ENCODE measurements at regions not wholly inside any gene's neighbourhood (a gene's known extent, or its start where the extent isn't known, plus 50 kb on each side); places are given as distances from the start of the nearest gene placed in this dataset.
"Not testable (repeated sequence)": the region's sequence is repeated elsewhere in the genome, so short reads cannot be mapped to it uniquely, and the experiment has no call there.

- CTCF ChIA-PET; H3K4me2 ChIP-seq (ENCODE audit: control insufficient read depth, insufficient read depth); H3K36me3 ChIP-seq (ENCODE audit: control insufficient read depth in 2 of 2, insufficient read depth in 2 of 2, low read length in 1 of 2); intact Hi-C loops (cut with micrococcal nuclease; ENCODE audit: unreplicated experiment); H4K20me1 ChIP-seq (ENCODE audit: control insufficient read depth, insufficient read depth); H3K4me3 ChIP-seq; H3K27me3 ChIP-seq (replicated peaks in 1 of 2; ENCODE audit: control insufficient read depth in 2 of 2, insufficient read depth in 2 of 2, low read length in 1 of 2); H3K9me3 ChIP-seq (replicated peaks; ENCODE audit: control insufficient read depth, insufficient read depth, low read length); in situ Hi-C loops (cut with MboI); RAD21 ChIA-PET (ENCODE audit: unreplicated experiment); FAIRE-seq; H2AFZ ChIP-seq (ENCODE audit: control insufficient read depth, low read depth, low read length); H3K4me1 ChIP-seq (ENCODE audit: control insufficient read depth, insufficient read depth, low read length); H3K79me2 ChIP-seq (ENCODE audit: control insufficient read depth, insufficient read depth, low read length); SMC1A ChIA-PET (ENCODE audit: uncharacterized antibody, unreplicated experiment); H3K27ac ChIP-seq (ENCODE audit: control insufficient read depth, insufficient read depth); ATAC-seq; POLR2A ChIA-PET; H3K9ac ChIP-seq (ENCODE audit: control insufficient read depth, insufficient read depth, low read length); DNase-seq (ENCODE audit: low read depth, low spot score); BruUV-seq (replicated peaks): not testable (repeated sequence)
- 0% methylated on average over 1 of the region's 1 CpG for WGBS (ENCODE audit: insufficient coverage, insufficient replicate concordance, low lambda C conversion rate, missing lambda C conversion rate)
Observed at GRCh38 chr15:21001950-21002349, 135.8 kb upstream of the POTEB2 start.

DNA sequence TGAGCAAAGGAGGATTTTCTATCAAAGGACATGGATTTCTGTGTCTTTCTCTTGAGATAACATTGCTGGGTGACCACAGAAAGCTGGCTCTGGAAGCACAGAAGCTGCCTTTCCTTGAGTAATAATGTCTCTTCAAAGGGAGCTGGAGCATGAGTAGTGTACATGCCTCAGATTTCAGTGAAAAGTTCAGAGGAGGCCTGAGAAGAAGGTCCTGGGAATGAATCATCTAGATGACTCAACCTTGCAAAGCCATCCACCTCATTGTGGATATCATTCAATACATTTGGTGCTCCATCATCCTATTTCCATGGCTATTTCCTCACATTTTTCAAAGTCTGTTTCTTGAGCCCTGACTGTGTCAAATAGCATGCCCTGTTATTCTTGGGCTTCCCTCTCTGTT is 125.6 kb upstream of the POTEB2 start:
- BruUV-seq (replicated peaks); H3K36me3 ChIP-seq (ENCODE audit: control insufficient read depth in 2 of 2, insufficient read depth in 2 of 2, low read length in 1 of 2); POLR2A ChIA-PET; H3K4me1 ChIP-seq (ENCODE audit: control insufficient read depth, insufficient read depth, low read length); H3K4me2 ChIP-seq (ENCODE audit: control insufficient read depth, insufficient read depth); CTCF ChIA-PET; ATAC-seq; H3K9ac ChIP-seq (ENCODE audit: control insufficient read depth, insufficient read depth, low read length); H3K9me3 ChIP-seq (replicated peaks; ENCODE audit: control insufficient read depth, insufficient read depth, low read length); intact Hi-C loops (cut with micrococcal nuclease; ENCODE audit: unreplicated experiment); H3K4me3 ChIP-seq; H4K20me1 ChIP-seq (ENCODE audit: control insufficient read depth, insufficient read depth); RAD21 ChIA-PET (ENCODE audit: unreplicated experiment); FAIRE-seq; H3K27ac ChIP-seq (ENCODE audit: control insufficient read depth, insufficient read depth); H3K79me2 ChIP-seq (ENCODE audit: control insufficient read depth, insufficient read depth, low read length); H3K27me3 ChIP-seq (replicated peaks in 1 of 2; ENCODE audit: control insufficient read depth in 2 of 2, insufficient read depth in 2 of 2, low read length in 1 of 2); H2AFZ ChIP-seq (ENCODE audit: control insufficient read depth, low read depth, low read length); SMC1A ChIA-PET (ENCODE audit: uncharacterized antibody, unreplicated experiment); in situ Hi-C loops (cut with MboI); DNase-seq (ENCODE audit: low read depth, low spot score): not testable (repeated sequence)

GRCh38 chr15:20991253-20991652 is 125.1 kb upstream of the POTEB2 start:
- BruUV-seq (replicated peaks); H3K4me2 ChIP-seq (ENCODE audit: control insufficient read depth, insufficient read depth); H4K20me1 ChIP-seq (ENCODE audit: control insufficient read depth, insufficient read depth); H3K27ac ChIP-seq (ENCODE audit: control insufficient read depth, insufficient read depth); RAD21 ChIA-PET (ENCODE audit: unreplicated experiment); H3K36me3 ChIP-seq (ENCODE audit: control insufficient read depth in 2 of 2, insufficient read depth in 2 of 2, low read length in 1 of 2); SMC1A ChIA-PET (ENCODE audit: uncharacterized antibody, unreplicated experiment); H3K9me3 ChIP-seq (replicated peaks; ENCODE audit: control insufficient read depth, insufficient read depth, low read length); POLR2A ChIA-PET; H3K79me2 ChIP-seq (ENCODE audit: control insufficient read depth, insufficient read depth, low read length); FAIRE-seq; H3K4me1 ChIP-seq (ENCODE audit: control insufficient read depth, insufficient read depth, low read length); ATAC-seq; DNase-seq (ENCODE audit: low read depth, low spot score); H3K4me3 ChIP-seq; CTCF ChIA-PET; in situ Hi-C loops (cut with MboI); H3K9ac ChIP-seq (ENCODE audit: control insufficient read depth, insufficient read depth, low read length); H3K27me3 ChIP-seq (replicated peaks in 1 of 2; ENCODE audit: control insufficient read depth in 2 of 2, insufficient read depth in 2 of 2, low read length in 1 of 2); intact Hi-C loops (cut with micrococcal nuclease; ENCODE audit: unreplicated experiment); H2AFZ ChIP-seq (ENCODE audit: control insufficient read depth, low read depth, low read length): not testable (repeated sequence)
- 80% methylated on average over 1 of the region's 3 CpGs for WGBS (ENCODE audit: insufficient coverage, insufficient replicate concordance, low lambda C conversion rate, missing lambda C conversion rate)

GRCh38 chr15:20986775-20987174 is 120.7 kb upstream of the POTEB2 start:
- WGBS (ENCODE audit: insufficient coverage, insufficient replicate concordance, low lambda C conversion rate, missing lambda C conversion rate): 91% methylated on average over 1 of the region's 5 CpGs
- H3K36me3 ChIP-seq (ENCODE audit: control insufficient read depth in 2 of 2, insufficient read depth in 2 of 2, low read length in 1 of 2); POLR2A ChIA-PET; H3K27me3 ChIP-seq (replicated peaks in 1 of 2; ENCODE audit: control insufficient read depth in 2 of 2, insufficient read depth in 2 of 2, low read length in 1 of 2); H3K4me2 ChIP-seq (ENCODE audit: control insufficient read depth, insufficient read depth); in situ Hi-C loops (cut with MboI); H3K27ac ChIP-seq (ENCODE audit: control insufficient read depth, insufficient read depth); CTCF ChIA-PET; SMC1A ChIA-PET (ENCODE audit: uncharacterized antibody, unreplicated experiment); H3K9ac ChIP-seq (ENCODE audit: control insufficient read depth, insufficient read depth, low read length); ATAC-seq; H3K79me2 ChIP-seq (ENCODE audit: control insufficient read depth, insufficient read depth, low read length); DNase-seq (ENCODE audit: low read depth, low spot score); intact Hi-C loops (cut with micrococcal nuclease; ENCODE audit: unreplicated experiment); BruUV-seq (replicated peaks); H3K9me3 ChIP-seq (replicated peaks; ENCODE audit: control insufficient read depth, insufficient read depth, low read length); H3K4me1 ChIP-seq (ENCODE audit: control insufficient read depth, insufficient read depth, low read length); FAIRE-seq; H4K20me1 ChIP-seq (ENCODE audit: control insufficient read depth, insufficient read depth); H2AFZ ChIP-seq (ENCODE audit: control insufficient read depth, low read depth, low read length); RAD21 ChIA-PET (ENCODE audit: unreplicated experiment); H3K4me3 ChIP-seq: not testable (repeated sequence)
